Activated CD4-positive, alpha-beta T cell treated with anti-CD3 and anti-CD28 coated beads for 24 hours (primary cell): ENCODE measurements at regions not wholly inside any gene's neighbourhood (a gene's known extent, or its start where the extent isn't known, plus 50 kb on each side); places are given as distances from the start of the nearest gene placed in this dataset.
A peak's percentile ranks its signal among the peaks of the same experiment; 100 is the strongest.
"Not testable (repeated sequence)": the region's sequence is repeated elsewhere in the genome, so short reads cannot be mapped to it uniquely, and the experiment has no call there.

ENCODE experiments used
- DNase-seq, 2 donors: peaks; one replicate each; pipeline ENCODE4 v3.0.0-alpha.2; 2020; ENCODE audit warnings: low read depth in 2 of 2

GRCh38 chr3:197430934-197431333, 124.8 kb downstream of the BDH1 start:
- DNase-seq = no peak

- no peak for DNase-seq
These were observed 125.3 kb downstream of the BDH1 start for GRCh38 chr3:197430502-197430901.

GRCh38 chr3:197428952-197429351, 126.8 kb downstream of the BDH1 start:
- no peak for DNase-seq

- peak; percentile 33 to 58 for DNase-seq
These were observed 127.5 kb downstream of the BDH1 start for GRCh38 chr3:197428117-197428801.

GRCh38 chr3:197427021-197427420, 128.6 kb upstream of the DLG1 start:
- no peak for DNase-seq

- DNase-seq = no peak
These were observed 127.7 kb upstream of the DLG1 start for GRCh38 chr3:197426121-197426566.

GRCh38 chr3:197425485-197426120, 127.2 kb upstream of the DLG1 start:
- DNase-seq = no peak

- DNase-seq = no peak
These were observed 126.5 kb upstream of the DLG1 start for GRCh38 chr3:197424674-197425484.

GRCh38 chr3:197424266-197424665, 125.9 kb upstream of the DLG1 start:
- no peak for DNase-seq

- DNase-seq = no peak
These were observed 125.0 kb upstream of the DLG1 start for GRCh38 chr3:197423376-197423775.

- DNase-seq = no peak
These were observed 124.1 kb upstream of the DLG1 start for GRCh38 chr3:197422506-197422905.

GRCh38 chr3:197421021-197421420, 122.6 kb upstream of the DLG1 start:
- no peak for DNase-seq

GRCh38 chr3:197420566-197420965, 122.2 kb upstream of the DLG1 start:
- no peak for DNase-seq

GRCh38 chr3:197420115-197420514, 121.7 kb upstream of the DLG1 start:
- DNase-seq = no peak

GRCh38 chr3:197419696-197420095, 121.3 kb upstream of the DLG1 start:
- no peak for DNase-seq

- no peak for DNase-seq
These were observed 119.7 kb upstream of the DLG1 start for GRCh38 chr3:197417911-197418618.

GRCh38 chr3:197417441-197417840, 119.0 kb upstream of the DLG1 start:
- DNase-seq = no peak

- DNase-seq = not testable (repeated sequence)
These were observed 113.5 kb upstream of the DLG1 start for GRCh38 chr3:197411899-197412298.

GRCh38 chr3:197410170-197410569, 111.8 kb upstream of the DLG1 start:
- DNase-seq = not testable (repeated sequence)

- DNase-seq = no peak
These were observed 110.0 kb upstream of the DLG1 start for GRCh38 chr3:197408177-197408957.

- no peak for DNase-seq
These were observed 109.1 kb upstream of the DLG1 start for GRCh38 chr3:197407526-197407925.
